Sigmoid colon (tissue), 4 donors: ENCODE measurements at regions not wholly inside any gene's neighbourhood (a gene's known extent, or its start where the extent isn't known, plus 50 kb on each side); places are given as distances from the start of the nearest gene placed in this dataset.

Source experiments
- CTCF ChIP-seq, 4 experiments: fragments of 450-650 bp in 3 of 4; fragments of 200-600 bp in 1 of 4; IDR thresholded peaks; one replicate each; pipeline ENCODE4 v1.5.1; 2016 to 2019; ENCODE audit warnings: antibody characterized with exemption in 4 of 4, mild to moderate bottlenecking in 3 of 4, moderate library complexity in 2 of 4
- POLR2A ChIP-seq, 2 donors: fragments of 450-650 bp; IDR thresholded peaks; one replicate each; pipeline ENCODE4 v1.6.1; 2016; ENCODE audit warnings: antibody characterized with exemption in 2 of 2, mild to moderate bottlenecking in 2 of 2, moderate library complexity in 2 of 2
- POLR2AphosphoS5 ChIP-seq, 4 donors: sonication (generic); formaldehyde crosslinking; IDR thresholded peaks; one replicate each; pipeline ENCODE4 v1.6.1; 2017; ENCODE audit warnings: antibody characterized with exemption in 4 of 4

- TF ChIP-seq CTCF (IDR thresholded peaks at IDR 0.05) (no peak), POLR2AphosphoS5 (IDR thresholded peaks at IDR 0.05) (no peak), POLR2A (IDR thresholded peaks at IDR 0.05) (no peak)
These were observed 92.5 kb downstream of the AREG start for GRCh38 chr4:74537459-74537858.
